ENCODE measurements at regions not wholly inside any gene's neighbourhood (a gene's known extent, or its start where the extent isn't known, plus 50 kb on each side); places are given as distances from the start of the nearest gene placed in this dataset.
"Not testable (repeated sequence)": the region's sequence is repeated elsewhere in the genome, so short reads cannot be mapped to it uniquely, and the experiment has no call there.

GRCh38 chr6:69623357-69623756 is 173.5 kb downstream of the LMBRD1 start:
- no peak for DNase-seq

- DNase-seq = no peak
Observed at GRCh38 chr6:69622924-69623323, 173.9 kb downstream of the LMBRD1 start.

GRCh38 chr6:69622230-69622629 is 174.6 kb downstream of the LMBRD1 start:
- DNase-seq = no peak

DNA sequence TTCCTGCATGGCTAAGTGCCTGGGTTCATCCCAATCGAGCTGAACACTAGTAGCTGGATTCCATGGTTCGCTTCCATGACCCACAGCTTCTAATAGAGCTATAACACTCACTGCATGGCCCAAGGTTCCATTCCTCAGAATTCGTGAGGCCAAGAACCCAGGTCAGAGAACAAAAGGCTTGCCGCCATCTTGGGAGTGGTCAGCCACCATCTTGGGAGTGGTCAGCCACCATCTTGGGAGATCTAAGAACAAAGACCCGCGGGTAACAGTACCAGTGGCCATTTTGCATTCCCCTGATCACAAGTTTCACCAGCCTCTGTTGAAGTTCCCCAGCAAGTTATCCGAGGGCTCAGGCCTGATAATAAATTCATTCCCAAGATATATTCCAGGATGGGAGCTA is 179.6 kb downstream of the LMBRD1 start:
- no peak for DNase-seq

DNA sequence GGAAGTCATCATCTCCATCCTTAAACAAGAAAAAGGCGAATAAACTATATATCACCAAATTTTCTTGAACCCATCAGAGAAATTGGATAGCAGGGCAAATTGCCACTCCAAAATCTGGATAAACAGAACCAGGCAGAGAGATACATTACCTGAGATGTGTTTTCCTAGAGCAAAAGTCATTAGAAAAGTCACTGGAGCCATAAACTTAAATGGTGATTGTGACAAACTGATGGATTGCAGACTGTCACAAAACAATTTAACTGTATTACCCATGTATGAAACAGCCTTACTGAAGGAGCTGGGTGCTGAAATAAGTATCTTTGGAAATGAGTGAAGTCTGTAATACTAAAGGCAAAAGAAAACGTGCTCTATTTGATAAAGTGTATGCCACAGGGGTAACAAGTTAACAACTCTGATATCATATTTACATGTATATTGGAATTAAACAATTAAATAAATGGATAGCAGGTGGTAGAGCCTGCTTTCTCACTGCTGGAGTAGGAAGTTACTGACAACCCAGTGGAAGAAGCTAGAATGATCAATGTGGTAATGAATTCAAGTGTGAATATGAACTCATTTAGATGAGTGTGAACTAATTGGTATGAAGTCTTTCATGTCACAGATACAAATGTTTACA is 186.9 kb downstream of the LMBRD1 start:
- no peak for DNase-seq

DNA sequence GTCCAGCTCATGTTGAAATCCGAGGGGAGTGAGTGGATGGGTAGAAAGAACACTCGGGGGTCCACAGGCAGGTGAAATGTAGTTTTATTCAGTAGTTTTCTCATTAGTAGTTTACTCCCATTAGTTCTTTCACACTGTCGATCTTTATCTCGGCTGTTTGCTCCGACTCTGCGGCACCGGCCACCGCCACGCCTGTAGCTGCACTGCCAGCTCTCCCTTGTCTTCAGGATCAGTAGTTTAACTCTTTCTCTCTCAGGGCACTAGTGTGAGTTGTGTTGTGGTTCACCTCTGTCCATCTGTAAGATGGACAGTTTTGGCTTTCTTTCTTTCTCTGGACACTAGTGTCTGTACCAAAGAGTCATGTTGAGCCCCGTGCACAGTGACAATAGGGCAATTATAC is 195.7 kb downstream of the LMBRD1 start:
- DNase-seq = no peak

- no peak for DNase-seq
Observed at GRCh38 chr6:69594405-69594804, 202.4 kb downstream of the LMBRD1 start.

DNA sequence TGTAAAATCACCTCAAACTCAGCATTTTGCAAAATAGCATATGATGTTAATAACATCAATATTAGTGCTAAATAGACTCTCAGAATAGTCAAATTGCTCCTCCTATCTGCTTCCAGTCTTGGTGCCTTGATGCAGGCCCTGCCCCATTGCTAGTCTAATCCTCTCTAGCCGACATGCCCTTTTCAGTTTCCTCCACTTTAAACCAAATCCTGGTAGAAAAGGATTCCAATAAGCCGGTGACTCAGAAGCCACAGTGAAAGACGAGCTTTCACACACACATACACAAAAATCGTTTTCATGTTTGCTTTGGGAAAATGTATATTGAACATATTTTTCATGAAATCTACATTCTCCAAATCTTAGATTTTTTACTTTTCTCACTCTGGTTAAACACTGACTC is 203.1 kb downstream of the LMBRD1 start:
- no peak for DNase-seq

GRCh38 chr6:69589626-69590025 is 207.2 kb downstream of the LMBRD1 start:
- no peak for DNase-seq

- peak; percentile 2 for DNase-seq
Observed at GRCh38 chr6:69584913-69585729, 211.7 kb downstream of the LMBRD1 start.

DNA sequence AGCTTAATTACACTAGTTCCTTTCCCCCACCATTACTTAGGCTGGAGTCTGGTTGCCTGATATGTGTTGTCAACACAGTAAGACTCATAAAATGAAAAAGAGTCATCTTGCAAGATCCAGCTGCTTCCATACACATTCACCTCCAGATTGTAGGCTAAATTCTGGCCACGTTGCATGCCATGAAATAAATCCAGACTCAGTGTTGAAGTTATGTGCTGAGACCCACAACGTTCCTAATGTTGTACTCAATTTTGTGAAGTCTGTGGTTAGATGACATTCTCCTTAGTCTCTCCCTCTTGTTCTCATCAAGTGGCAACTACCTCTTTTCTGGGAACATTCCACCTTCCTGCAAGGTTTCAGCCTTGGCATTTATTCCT is 212.3 kb downstream of the LMBRD1 start:
- no peak for DNase-seq

DNA sequence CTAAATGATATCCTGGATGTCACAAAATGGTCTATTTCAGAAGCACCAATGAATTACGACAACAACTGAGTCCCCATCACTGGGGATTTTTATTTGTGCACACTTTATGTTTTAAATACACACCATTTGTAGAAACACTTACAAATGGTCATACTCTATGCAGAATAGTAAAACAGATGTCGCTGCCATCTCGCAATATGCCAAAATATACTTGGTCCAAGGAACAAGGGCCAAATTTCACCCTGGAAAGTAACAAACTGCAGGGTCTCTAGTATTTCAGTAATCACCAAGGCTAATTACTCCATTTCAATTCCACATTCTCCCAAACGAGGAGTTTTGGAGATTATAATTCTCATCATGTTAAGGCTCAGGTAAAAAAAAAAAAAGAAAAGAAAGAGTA is 215.2 kb downstream of the LMBRD1 start:
- DNase-seq = no peak

- no peak for DNase-seq
Observed at GRCh38 chr6:69580706-69581105, 216.1 kb downstream of the LMBRD1 start.

DNA sequence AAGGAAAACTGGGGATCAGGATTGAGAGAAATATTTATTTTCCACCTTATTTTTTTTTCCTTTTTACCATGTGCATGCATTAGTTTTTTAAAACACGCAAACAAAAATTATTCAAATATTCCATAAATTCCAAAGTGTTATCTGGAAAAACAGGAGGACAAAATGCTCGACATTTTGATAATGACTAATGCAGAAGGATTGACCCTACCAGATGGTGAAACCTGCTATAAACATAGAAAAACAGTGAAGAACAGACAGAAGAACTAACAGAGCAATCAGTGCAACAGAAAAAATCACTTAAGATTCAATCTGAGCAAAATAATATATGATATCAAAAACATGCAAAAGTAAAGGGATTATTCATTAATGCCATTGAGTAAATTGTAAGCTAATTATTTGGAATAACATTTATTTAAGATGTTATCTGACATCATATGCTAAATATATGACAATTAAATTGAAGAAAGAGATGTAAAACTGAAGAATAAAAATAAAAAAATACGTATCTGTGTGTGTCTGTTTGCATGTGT is 218.4 kb downstream of the LMBRD1 start:
- no peak for DNase-seq

- DNase-seq = no peak
Observed at GRCh38 chr6:69571234-69571633, 225.6 kb downstream of the LMBRD1 start.

DNA sequence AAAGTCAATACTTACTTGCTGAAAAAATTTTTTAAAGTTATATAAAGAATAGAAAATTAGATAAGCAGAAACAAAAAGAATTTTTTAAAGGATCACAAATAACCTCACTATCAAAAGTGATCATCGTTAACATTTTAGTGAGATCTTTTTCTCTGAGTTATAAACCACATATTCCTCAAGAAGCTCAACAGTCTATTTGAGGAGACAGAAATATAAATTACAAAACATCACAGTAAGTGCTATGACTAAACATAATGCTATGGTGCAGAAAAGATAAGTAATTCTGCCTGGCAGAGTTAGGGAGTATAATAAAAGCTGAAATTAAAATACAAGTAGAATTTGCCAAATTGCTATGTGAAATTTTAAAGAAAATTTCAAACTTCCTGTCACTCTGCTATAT is 226.7 kb downstream of the LMBRD1 start:
- DNase-seq = no peak

GRCh38 chr6:69560597-69560996 is 236.2 kb downstream of the LMBRD1 start:
- DNase-seq = not testable (repeated sequence)

- DNase-seq = no peak
Observed at GRCh38 chr6:69555088-69555638, 241.6 kb downstream of the LMBRD1 start.

DNA sequence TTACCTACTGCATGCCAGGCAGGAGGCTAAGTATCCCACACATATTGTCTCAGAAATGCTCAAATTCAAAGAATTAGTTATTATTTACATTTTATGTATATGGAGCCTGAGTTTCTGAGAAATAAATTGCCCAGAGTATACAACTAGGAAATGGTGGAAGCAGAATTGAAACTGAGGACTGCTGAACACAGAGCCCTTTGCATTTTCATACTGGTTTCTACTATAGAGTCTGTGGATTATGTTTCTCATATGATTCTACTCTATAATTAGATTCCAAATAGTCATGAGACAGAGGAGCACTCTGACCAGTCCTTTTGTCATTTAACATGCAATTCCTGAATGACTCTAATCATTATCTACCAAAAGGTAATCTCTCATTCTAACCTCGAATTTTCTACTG is 254.3 kb downstream of the LMBRD1 start:
- DNase-seq = no peak

- no peak for DNase-seq
Observed at GRCh38 chr6:69527921-69528476, 268.8 kb downstream of the LMBRD1 start.

- DNase-seq = not testable (repeated sequence)
Observed at GRCh38 chr6:69515480-69515879, 281.3 kb downstream of the LMBRD1 start.

DNA sequence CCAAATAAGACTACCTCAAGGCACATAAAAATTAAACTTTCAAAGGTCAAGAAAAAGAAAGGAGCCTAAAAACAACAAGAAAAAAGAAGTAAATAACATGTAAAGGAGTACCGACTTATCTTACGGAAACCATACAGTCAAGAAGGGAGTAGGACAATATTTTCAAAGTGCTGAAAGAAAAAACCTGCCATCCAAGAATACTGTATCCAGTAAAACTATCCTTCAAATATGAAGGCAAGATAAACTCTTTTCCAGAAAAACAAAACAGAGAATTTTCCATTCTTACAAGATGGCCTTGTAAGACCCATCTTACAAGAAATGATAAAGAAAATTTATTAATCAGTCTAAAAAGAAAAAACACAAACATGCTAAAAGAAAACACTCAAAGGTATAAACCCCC is 302.2 kb downstream of the LMBRD1 start:
- DNase-seq = no peak

- no peak for DNase-seq
Observed at GRCh38 chr6:69489970-69490369, 306.8 kb downstream of the LMBRD1 start.

GRCh38 chr6:69487688-69488087 is 309.1 kb downstream of the LMBRD1 start:
- DNase-seq = no peak

Data from stimulated activated CD4-positive, alpha-beta T cell treated with anti-CD3 and anti-CD28 coated beads, Interleukin-1b, Interleukin-23, amount 100 ng/mL, for 48 hours (primary cell).